ENCODE measurements at regions not wholly inside any gene's neighbourhood (a gene's known extent, or its start where the extent isn't known, plus 50 kb on each side); places are given as distances from the start of the nearest gene placed in this dataset.
"Not testable (repeated sequence)": the region's sequence is repeated elsewhere in the genome, so short reads cannot be mapped to it uniquely, and the experiment has no call there.

DNA sequence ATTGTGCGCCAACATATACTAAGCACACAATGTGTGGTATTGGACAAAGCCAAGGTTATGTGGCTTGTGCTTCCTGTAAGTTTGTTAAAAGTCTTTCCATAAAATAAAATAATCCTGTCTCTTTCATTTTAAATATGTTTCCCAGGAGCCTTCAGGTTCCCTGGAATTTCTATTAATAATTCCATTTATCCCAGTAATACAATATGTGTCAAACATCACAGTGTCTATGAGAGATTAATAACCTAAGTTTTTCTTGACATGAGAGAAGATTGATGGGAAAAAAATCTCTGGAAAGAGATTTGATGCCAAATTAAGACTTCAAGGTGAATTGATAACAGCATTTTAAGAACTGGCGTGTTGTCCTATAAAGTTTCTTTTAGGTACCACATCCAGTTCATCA, 507.0 kb downstream of the TTLL7 start:
- Histone ChIP-seq H3K9me3 (no peaks in the 10 kb centered on the region), H3K27ac (no peak overlapping the region), H3K4me3 (no peak overlapping the region), H3K4me1 (peaks cover 0 to 6% (median 0%) of the 10 kb centered on the region in 4 donors), H3K27me3 (no peaks in the 10 kb centered on the region), H3K36me3 (no peaks in the 10 kb centered on the region)
- WGBS, 2 donors, result 96 to 99% methylated on average over 2 of the region's 2 CpGs
- TF ChIP-seq POLR2A (IDR thresholded peaks at IDR 0.05), result no peak
- no peak for DNase-seq
- intact Hi-C loops (cut with DNase I), result no loop called here

GRCh38 chr1:83490988-83491387, 507.9 kb downstream of the TTLL7 start:
- no peak for DNase-seq
- no peak for TF ChIP-seq POLR2A (IDR thresholded peaks at IDR 0.05)
- TF ChIP-seq EP300 (IDR thresholded peaks at IDR 0.05), result no peak
- no peak for TF ChIP-seq CTCF (IDR thresholded peaks at IDR 0.05)
- no peak for TF ChIP-seq POLR2AphosphoS5 (IDR thresholded peaks at IDR 0.05)
- intact Hi-C loops (cut with DNase I), result no loop called here
- no peaks in the 10 kb centered on the region for H3K9me3 ChIP-seq
- no peak overlapping the region for H3K4me3 ChIP-seq
- no peaks in the 10 kb centered on the region for H3K36me3 ChIP-seq
- H3K4me1 ChIP-seq, result peaks cover 0 to 6% (median 0%) of the 10 kb centered on the region in 4 donors
- no peaks in the 10 kb centered on the region for H3K27me3 ChIP-seq
- H3K27ac ChIP-seq, result no peak overlapping the region

- H3K9me3 ChIP-seq; H3K27me3 ChIP-seq; H3K36me3 ChIP-seq; H3K27ac ChIP-seq; H3K4me3 ChIP-seq; H3K4me1 ChIP-seq; intact Hi-C loops (cut with DNase I); DNase-seq: not testable (repeated sequence)
These were observed 510.8 kb downstream of the TTLL7 start for GRCh38 chr1:83488105-83488504.

DNA sequence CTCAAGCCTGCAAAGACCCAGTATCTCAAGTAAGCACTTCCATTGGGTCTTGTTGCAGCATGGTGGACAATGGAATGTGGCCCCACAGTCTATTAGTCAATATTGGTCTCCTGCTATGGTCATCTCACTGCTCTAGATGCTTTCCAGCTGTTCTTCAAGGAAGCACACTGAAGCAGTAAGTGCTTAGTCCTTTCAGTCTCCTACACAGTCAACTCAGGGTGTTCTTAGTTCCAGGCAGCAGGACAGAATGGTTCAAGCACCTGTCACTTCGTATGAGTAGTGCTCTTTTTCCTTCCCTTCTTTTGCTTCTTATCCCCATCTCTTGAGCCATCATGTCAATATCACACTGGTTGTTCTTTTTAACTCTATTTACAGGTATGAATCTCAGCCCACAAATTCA, 511.5 kb downstream of the TTLL7 start:
- 82 to 89% methylated on average over 1 of the region's 1 CpG for WGBS, 2 donors
- H3K36me3 ChIP-seq; H3K27ac ChIP-seq; H3K4me3 ChIP-seq; DNase-seq; H3K9me3 ChIP-seq; H3K4me1 ChIP-seq; H3K27me3 ChIP-seq; intact Hi-C loops (cut with DNase I): not testable (repeated sequence)

DNA sequence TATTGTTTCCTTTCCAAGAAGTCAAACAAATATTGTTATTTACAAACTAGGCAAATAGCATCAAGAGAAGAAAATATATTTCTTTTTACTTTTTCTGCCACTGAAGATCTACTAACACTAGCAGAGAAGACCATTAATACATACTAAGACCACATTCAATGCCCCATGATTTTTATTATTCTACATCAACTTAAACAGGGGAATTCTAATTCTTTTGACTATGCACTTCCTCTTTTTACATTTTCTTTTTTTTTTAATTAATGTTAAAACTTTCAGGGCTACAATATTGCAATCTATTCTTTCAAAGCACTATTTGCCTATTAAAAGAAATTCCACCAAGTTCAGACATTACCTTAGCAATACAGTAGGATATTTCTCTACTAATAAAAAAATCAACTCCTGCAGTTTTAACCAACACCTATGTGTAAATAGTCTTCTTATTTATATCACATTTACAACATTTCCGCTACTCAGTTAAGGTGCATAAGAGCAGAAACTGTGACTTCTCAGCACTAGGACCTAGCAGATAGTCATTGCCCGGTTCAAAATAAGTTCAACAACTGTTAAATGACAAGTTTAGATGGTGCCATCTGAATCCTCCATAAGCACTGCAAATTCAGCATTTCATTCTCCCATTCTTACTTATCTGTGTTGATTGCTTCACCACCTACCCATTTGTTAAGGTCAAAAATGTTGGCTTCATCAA, 513.5 kb downstream of the TTLL7 start:
- H3K4me1 ChIP-seq; H3K9me3 ChIP-seq; H3K36me3 ChIP-seq; H3K4me3 ChIP-seq; intact Hi-C loops (cut with DNase I); H3K27me3 ChIP-seq; DNase-seq; H3K27ac ChIP-seq: not testable (repeated sequence)
- 82 to 84% methylated on average over 2 of the region's 2 CpGs for WGBS, 2 donors

DNA sequence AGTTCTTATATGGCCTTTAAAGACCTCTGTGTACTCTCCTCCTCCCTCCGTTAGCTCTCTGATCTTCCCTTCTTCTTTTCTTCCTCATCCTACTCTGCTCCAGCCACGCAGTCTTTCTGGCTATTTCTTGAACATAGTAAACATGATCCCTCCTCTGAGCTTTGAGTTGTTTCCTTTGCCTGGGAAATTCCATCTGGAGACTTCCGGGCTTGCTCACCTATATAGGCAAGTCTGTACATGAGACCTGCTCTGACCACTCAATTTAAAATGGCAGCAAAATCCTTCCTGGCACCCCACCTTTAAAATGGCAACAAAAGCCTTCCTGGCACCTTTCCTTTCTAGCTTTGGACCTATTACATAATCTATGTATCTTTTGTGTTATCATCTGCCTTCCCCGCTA, 517.6 kb downstream of the TTLL7 start:
- H3K27me3 ChIP-seq; H3K9me3 ChIP-seq; H3K27ac ChIP-seq; intact Hi-C loops (cut with DNase I); H3K36me3 ChIP-seq; H3K4me1 ChIP-seq; H3K4me3 ChIP-seq; DNase-seq: not testable (repeated sequence)
- WGBS, 2 donors, result 85 to 88% methylated on average over 3 of the region's 4 CpGs

DNA sequence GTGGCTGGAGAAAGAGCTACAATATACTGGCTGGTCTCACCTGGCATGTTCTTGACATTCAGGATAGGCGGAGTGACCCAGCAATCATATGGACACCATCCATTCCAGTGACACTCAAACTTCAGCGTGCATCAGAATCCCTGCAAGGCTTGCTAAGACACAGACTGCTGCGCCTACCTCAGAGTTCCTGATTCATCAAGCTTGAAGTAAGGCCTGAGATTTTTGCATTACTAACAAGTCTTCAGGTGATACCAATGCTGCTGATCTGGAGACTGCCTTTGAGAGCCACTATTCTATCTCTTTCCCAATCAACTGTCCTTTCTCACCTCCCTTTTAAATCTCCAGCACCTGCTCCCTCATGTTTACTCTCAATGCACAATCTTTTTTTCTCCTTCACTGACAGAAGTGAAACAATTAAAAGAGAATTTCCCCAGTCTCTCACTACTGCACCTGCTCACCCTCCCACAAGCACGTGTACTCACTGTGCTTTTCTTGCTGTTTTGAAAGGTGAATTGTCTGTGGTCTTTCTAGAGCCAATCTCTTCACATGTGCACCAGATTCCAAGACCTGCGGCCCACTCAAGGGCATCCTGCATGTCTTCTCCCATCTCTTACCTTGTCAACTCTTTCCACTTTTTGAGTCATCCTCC, 519.2 kb downstream of the TTLL7 start:
- intact Hi-C loops (cut with DNase I); H3K4me3 ChIP-seq; H3K27ac ChIP-seq; H3K36me3 ChIP-seq; H3K4me1 ChIP-seq; H3K27me3 ChIP-seq; DNase-seq; H3K9me3 ChIP-seq: not testable (repeated sequence)
- 78 to 84% methylated on average over 5 of the region's 5 CpGs for WGBS, 2 donors

- H3K9me3 ChIP-seq; H3K4me1 ChIP-seq; DNase-seq; H3K27ac ChIP-seq; H3K4me3 ChIP-seq; H3K36me3 ChIP-seq; H3K27me3 ChIP-seq; intact Hi-C loops (cut with DNase I): not testable (repeated sequence)
- whole genome bisulfite sequencing, 2 donors, result 36 to 72% methylated on average over 3 of the region's 3 CpGs
These were observed 520.8 kb downstream of the TTLL7 start for GRCh38 chr1:83478127-83478526.

GRCh38 chr1:83476518-83476917, 522.4 kb downstream of the TTLL7 start:
- 85 to 95% methylated on average over 2 of the region's 2 CpGs for WGBS, 2 donors
- H3K9me3 ChIP-seq; H3K4me1 ChIP-seq; H3K27ac ChIP-seq; H3K27me3 ChIP-seq; intact Hi-C loops (cut with DNase I); H3K36me3 ChIP-seq; H3K4me3 ChIP-seq; DNase-seq: not testable (repeated sequence)

DNA sequence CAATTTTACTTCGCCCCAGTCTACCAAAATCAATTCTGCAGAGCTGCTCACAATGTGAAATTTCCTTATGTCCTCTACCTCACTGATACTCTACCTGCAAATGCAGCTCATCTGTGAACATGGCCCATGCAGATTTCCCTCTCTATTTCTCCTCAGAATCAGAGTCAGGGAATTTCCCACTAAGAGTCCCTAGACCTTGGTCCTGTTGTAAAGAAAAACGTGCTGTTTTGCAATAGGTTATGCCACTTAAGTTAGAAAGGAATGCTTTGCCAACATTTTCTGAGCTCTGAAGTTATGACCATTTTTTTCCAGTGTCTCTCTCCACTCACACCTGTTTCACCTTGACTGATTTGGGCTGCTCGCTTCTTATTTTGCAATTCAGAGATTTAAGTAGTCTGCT, 524.0 kb downstream of the TTLL7 start:
- H3K4me1 ChIP-seq; H3K9me3 ChIP-seq; H3K36me3 ChIP-seq; H3K4me3 ChIP-seq; H3K27me3 ChIP-seq; intact Hi-C loops (cut with DNase I); DNase-seq; H3K27ac ChIP-seq: not testable (repeated sequence)
- 69 to 78% methylated on average over 3 of the region's 3 CpGs for WGBS, 2 donors

DNA sequence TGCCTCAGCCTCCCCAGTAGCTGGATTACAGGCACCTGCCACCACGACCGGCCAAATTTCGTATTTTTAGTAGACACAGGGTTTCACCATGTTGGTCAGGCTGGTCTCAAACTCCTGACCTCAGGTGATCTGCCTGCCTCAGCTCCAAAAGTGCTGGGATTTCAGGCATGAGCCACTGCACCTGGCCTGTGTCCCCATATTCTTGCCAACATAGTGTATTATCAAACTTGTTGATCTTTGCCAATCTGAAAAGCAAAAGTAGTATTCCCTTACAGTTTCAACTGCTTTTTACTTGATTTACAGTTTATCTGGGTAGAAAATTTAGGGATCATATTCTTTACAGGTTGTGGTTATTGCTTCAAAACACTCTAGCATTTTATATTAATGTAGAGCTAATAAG, 524.9 kb downstream of the TTLL7 start:
- H3K27ac ChIP-seq; intact Hi-C loops (cut with DNase I); H3K27me3 ChIP-seq; H3K4me1 ChIP-seq; H3K36me3 ChIP-seq; H3K4me3 ChIP-seq; H3K9me3 ChIP-seq; DNase-seq: not testable (repeated sequence)
- WGBS, 2 donors, result 92 to 94% methylated on average over 3 of the region's 3 CpGs

DNA sequence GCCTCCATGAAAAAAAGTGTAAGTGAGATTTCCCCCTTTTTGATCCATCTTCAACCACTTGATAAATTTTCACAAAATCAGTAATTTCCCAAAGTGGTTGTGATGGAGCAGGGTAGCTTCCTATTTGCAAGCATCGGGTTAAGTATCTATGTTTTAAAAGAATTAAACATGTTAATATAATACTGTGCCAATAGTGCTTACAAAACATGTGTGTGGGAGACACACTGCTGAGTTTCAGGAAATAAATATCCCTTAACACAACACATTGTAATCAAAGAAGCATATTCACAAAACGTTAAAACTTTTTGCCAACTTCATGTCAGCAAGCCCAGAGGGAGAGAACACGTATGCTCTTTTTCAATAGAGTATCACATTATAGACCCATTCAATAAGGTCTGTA, 526.9 kb downstream of the TTLL7 start:
- H3K36me3 ChIP-seq; H3K27me3 ChIP-seq; intact Hi-C loops (cut with DNase I); H3K4me3 ChIP-seq; H3K4me1 ChIP-seq; H3K9me3 ChIP-seq; H3K27ac ChIP-seq; DNase-seq: not testable (repeated sequence)
- 42 to 58% methylated on average over 3 of the region's 3 CpGs for WGBS, 2 donors
